Ovary (tissue), 3 donors: ENCODE measurements at regions not wholly inside any gene's neighbourhood (a gene's known extent, or its start where the extent isn't known, plus 50 kb on each side); places are given as distances from the start of the nearest gene placed in this dataset.

ENCODE experiments used
- CTCF ChIP-seq, 3 donors: fragments of 450-650 bp in 2 of 3; fragments of 200-600 bp in 1 of 3; IDR thresholded peaks; one replicate each; pipeline versions ENCODE4 v1.5.1 to v1.8.0; 2016 to 2022; ENCODE audit warnings: antibody characterized with exemption in 3 of 3, mild to moderate bottlenecking in 1 of 3
- POLR2A ChIP-seq: fragments of 450-650 bp; IDR thresholded peaks from one replicate; pipeline ENCODE4 v1.6.1; 2017; ENCODE audit warnings: antibody characterized with exemption, mild to moderate bottlenecking, moderate library complexity
- donor health status: DM: no; HTN: no; CAD: no.

GRCh38 chr15:31485431-31485830 is 158.8 kb downstream of the KLF13 start:
- TF ChIP-seq POLR2A (no peak), CTCF (IDR thresholded peaks at IDR 0.05) (no peak)
